ENCODE measurements at regions not wholly inside any gene's neighbourhood (a gene's known extent, or its start where the extent isn't known, plus 50 kb on each side); places are given as distances from the start of the nearest gene placed in this dataset.

- no peak for DNase-seq (ENCODE audit: low read depth)
These were observed 93.2 kb upstream of the PARP11 start for GRCh38 chr12:3966376-3966775.

GRCh38 chr12:3965046-3965445 lies 91.8 kb upstream of the PARP11 start:
- DNase-seq (ENCODE audit: low read depth) = no peak

- DNase-seq (ENCODE audit: low read depth) = peak; percentile 36
These were observed 91.2 kb upstream of the PARP11 start for GRCh38 chr12:3964439-3964838.

- DNase-seq (ENCODE audit: low read depth) = no peak
These were observed 89.7 kb upstream of the PARP11 start for GRCh38 chr12:3962631-3963483.

GRCh38 chr12:3961591-3961990 lies 88.4 kb upstream of the PARP11 start:
- no peak for DNase-seq (ENCODE audit: low read depth)

GRCh38 chr12:3959799-3960560 lies 86.8 kb upstream of the PARP11 start:
- no peak for DNase-seq (ENCODE audit: low read depth)

GRCh38 chr12:3958534-3958933 lies 85.3 kb upstream of the PARP11 start:
- no peak for DNase-seq (ENCODE audit: low read depth)

- DNase-seq (ENCODE audit: low read depth) = no peak
These were observed 78.4 kb upstream of the PARP11 start for GRCh38 chr12:3951380-3952135.

GRCh38 chr12:3950714-3951320 lies 77.6 kb upstream of the PARP11 start:
- peak; percentile 22 for DNase-seq (ENCODE audit: low read depth)

- DNase-seq (ENCODE audit: low read depth) = no peak
These were observed 74.6 kb upstream of the PARP11 start for GRCh38 chr12:3947781-3948180.

- DNase-seq (ENCODE audit: low read depth) = no peak
These were observed 72.5 kb upstream of the PARP11 start for GRCh38 chr12:3945671-3946070.

GRCh38 chr12:3944620-3945019 lies 71.4 kb upstream of the PARP11 start:
- no peak for DNase-seq (ENCODE audit: low read depth)

- no peak for DNase-seq (ENCODE audit: low read depth)
These were observed 64.9 kb upstream of the PARP11 start for GRCh38 chr12:3938042-3938544.

- no peak for DNase-seq (ENCODE audit: low read depth)
These were observed 61.9 kb upstream of the PARP11 start for GRCh38 chr12:3935078-3935477.

- no peak for DNase-seq (ENCODE audit: low read depth)
These were observed 60.6 kb upstream of the PARP11 start for GRCh38 chr12:3933819-3934192.

GRCh38 chr12:3933074-3933818 lies 60.0 kb upstream of the PARP11 start:
- DNase-seq (ENCODE audit: low read depth) = no peak

- DNase-seq (ENCODE audit: low read depth) = no peak
These were observed 58.6 kb upstream of the PARP11 start for GRCh38 chr12:3931776-3932175.

- no peak for DNase-seq (ENCODE audit: low read depth)
These were observed 58.0 kb upstream of the PARP11 start for GRCh38 chr12:3931206-3931605.

- DNase-seq (ENCODE audit: low read depth) = no peak
These were observed 56.8 kb upstream of the PARP11 start for GRCh38 chr12:3929875-3930615.

Measured in myocyte (in vitro differentiated cells).